ENCODE measurements at regions not wholly inside any gene's neighbourhood (a gene's known extent, or its start where the extent isn't known, plus 50 kb on each side); places are given as distances from the start of the nearest gene placed in this dataset.

- Histone ChIP-seq H3K27me3 (no peaks in the 10 kb centered on the region), H3K4me3 (no peak overlapping the region), H3K27ac (no peak overlapping the region), H3K4me1 (no peaks in the 10 kb centered on the region), H3K36me3 (no peaks in the 10 kb centered on the region), H3K9me3 (no peaks in the 10 kb centered on the region)
- intact Hi-C loops (cut with DNase I; ENCODE audit: low total_unique reads), result no loop called here
- in situ Hi-C loops (cut with MboI; ENCODE audit: low sequenced_read_pairs in 4 of 4), result no loop called here
- TF ChIP-seq POLR2A (IDR thresholded peaks at IDR 0.05) (no peak), CTCF (IDR thresholded peaks at IDR 0.05 in 4 of 5, conservative IDR thresholded peaks at IDR 0.05 in 1 of 5) (no peak)
- DNase-seq, result no peak
- ATAC-seq, result no peak
Observed at GRCh38 chrX:94361241-94361640, 687.2 kb downstream of the FAM133A start.

GRCh38 chrX:94365736-94366135, 691.7 kb downstream of the FAM133A start:
- H3K4me3 ChIP-seq, result no peak overlapping the region
- in situ Hi-C loops (cut with MboI; ENCODE audit: low sequenced_read_pairs in 4 of 4) (no loop called here), intact Hi-C loops (cut with DNase I; ENCODE audit: low total_unique reads) (no loop called here)
- DNase-seq (no peak), ATAC-seq (no peak)
- TF ChIP-seq CTCF (IDR thresholded peaks at IDR 0.05 in 4 of 5, conservative IDR thresholded peaks at IDR 0.05 in 1 of 5) (no peak), POLR2A (IDR thresholded peaks at IDR 0.05) (no peak)
- H3K4me1 ChIP-seq, result no peaks in the 10 kb centered on the region
- H3K27me3 ChIP-seq, result no peaks in the 10 kb centered on the region
- H3K36me3 ChIP-seq, result no peaks in the 10 kb centered on the region
- H3K9me3 ChIP-seq, result no peaks in the 10 kb centered on the region
- no peak overlapping the region for H3K27ac ChIP-seq

- Histone ChIP-seq H3K36me3 (no peaks in the 10 kb centered on the region), H3K4me3 (no peak overlapping the region), H3K27me3 (no peaks in the 10 kb centered on the region), H3K27ac (no peak overlapping the region), H3K9me3 (no peaks in the 10 kb centered on the region), H3K4me1 (no peaks in the 10 kb centered on the region)
- in situ Hi-C loops (cut with MboI; ENCODE audit: low sequenced_read_pairs in 4 of 4) (no loop called here), intact Hi-C loops (cut with DNase I; ENCODE audit: low total_unique reads) (no loop called here)
- no peak for TF ChIP-seq POLR2A (IDR thresholded peaks at IDR 0.05)
- TF ChIP-seq CTCF (IDR thresholded peaks at IDR 0.05 in 4 of 5, conservative IDR thresholded peaks at IDR 0.05 in 1 of 5), result no peak
- no peak for ATAC-seq
- no peak for DNase-seq
Observed at GRCh38 chrX:94366616-94367015, 692.6 kb downstream of the FAM133A start.

GRCh38 chrX:94389044-94389443, 715.0 kb downstream of the FAM133A start:
- no peak overlapping the region for H3K27ac ChIP-seq
- H3K27me3 ChIP-seq, result no peaks in the 10 kb centered on the region
- no peaks in the 10 kb centered on the region for H3K9me3 ChIP-seq
- TF ChIP-seq POLR2A (IDR thresholded peaks at IDR 0.05) (no peak), CTCF (IDR thresholded peaks at IDR 0.05 in 4 of 5, conservative IDR thresholded peaks at IDR 0.05 in 1 of 5) (no peak)
- no peaks in the 10 kb centered on the region for H3K4me1 ChIP-seq
- intact Hi-C loops (cut with DNase I; ENCODE audit: low total_unique reads), result no loop called here
- ATAC-seq (no peak), DNase-seq (no peak)
- H3K4me3 ChIP-seq, result no peak overlapping the region
- no peaks in the 10 kb centered on the region for H3K36me3 ChIP-seq
- in situ Hi-C loops (cut with MboI; ENCODE audit: low sequenced_read_pairs in 4 of 4), result no loop called here

GRCh38 chrX:94400488-94400887, 726.5 kb downstream of the FAM133A start:
- in situ Hi-C loops (cut with MboI; ENCODE audit: low sequenced_read_pairs in 4 of 4) (no loop called here), intact Hi-C loops (cut with DNase I; ENCODE audit: low total_unique reads) (no loop called here)
- Histone ChIP-seq H3K27ac (no peak overlapping the region), H3K9me3 (no peaks in the 10 kb centered on the region), H3K36me3 (no peaks in the 10 kb centered on the region), H3K4me1 (no peaks in the 10 kb centered on the region), H3K27me3 (no peaks in the 10 kb centered on the region), H3K4me3 (no peak overlapping the region)
- DNase-seq (no peak), ATAC-seq (no peak)
- no peak for TF ChIP-seq CTCF (IDR thresholded peaks at IDR 0.05 in 4 of 5, conservative IDR thresholded peaks at IDR 0.05 in 1 of 5)
- no peak for TF ChIP-seq POLR2A (IDR thresholded peaks at IDR 0.05)
